PC-9 (cell line): ENCODE measurements at regions not wholly inside any gene's neighbourhood (a gene's known extent, or its start where the extent isn't known, plus 50 kb on each side); places are given as distances from the start of the nearest gene placed in this dataset.

ENCODE experiments used
- BruUV-seq: library from RNA; stranded (reverse); fragments of 400-500 nt; replicated peaks from 2 replicates; lab custom pipeline; 2021; lab: Mats Ljungman, UMichigan
- CTCF ChIA-PET: fragments of 300-600 bp; sonication (Branson Sonifier 250); formaldehyde crosslinking; loops from one replicate; lab custom pipeline; 2022; ENCODE audit warnings: antibody characterized with exemption; lab: Charles Lee
- POLR2A ChIA-PET: fragments of 300-600 bp; sonication (Branson Sonifier 250); formaldehyde crosslinking; loops from one replicate; lab custom pipeline; 2022; ENCODE audit warnings: antibody characterized with exemption; ENCODE audit not compliant: unreplicated experiment; lab: Charles Lee
- DNase-seq, 2 experiments: peaks; one replicate each; pipeline versions ENCODE4 v3.0.0 to v3.0.0-alpha.2; 2015 to 2022; ENCODE audit warnings: mixed read lengths in 1 of 2
- H2AFZ ChIP-seq: fragments of 200-600 bp; sonication (generic); 2 replicates; pipeline ENCODE4 v1.8.1; 2017; ENCODE audit warnings: antibody characterized with exemption
- H3F3A ChIP-seq: fragments of 200-600 bp; sonication (generic); 2 replicates; pipeline ENCODE4 v1.8.1; 2017; ENCODE audit warnings: antibody characterized with exemption, mild to moderate bottlenecking, low read depth; ENCODE audit not compliant: insufficient read depth
- H3K27ac ChIP-seq: fragments of 200-600 bp; sonication (generic); 2 replicates; pipeline ENCODE4 v1.6.1; 2016; ENCODE audit warnings: mixed run types
- H3K27me3 ChIP-seq: fragments of 200-600 bp; sonication (generic); 2 replicates; pipeline ENCODE4 v1.6.1; 2016; ENCODE audit warnings: low read depth, mixed run types; ENCODE audit not compliant: insufficient read depth
- H3K36me3 ChIP-seq: fragments of 200-600 bp; sonication (generic); 2 replicates; pipeline ENCODE4 v1.6.1; 2016; ENCODE audit warnings: low read depth, mixed run types
- H3K4me1 ChIP-seq: fragments of 200-600 bp; sonication (generic); replicated peaks from 2 replicates; pipeline ENCODE4 v1.6.1; 2016; ENCODE audit warnings: mixed run types; ENCODE audit not compliant: insufficient read depth
- H3K4me2 ChIP-seq: fragments of 200-600 bp; sonication (generic); 2 replicates; pipeline ENCODE4 v1.6.1; 2017; ENCODE audit warnings: mixed run types
- H3K4me3 ChIP-seq: fragments of 200-600 bp; sonication (generic); 2 replicates; pipeline ENCODE4 v1.6.1; 2016; ENCODE audit warnings: mixed run types
- H3K79me2 ChIP-seq: fragments of 200-600 bp; sonication (generic); 2 replicates; pipeline ENCODE4 v1.6.1; 2017; ENCODE audit warnings: low read depth, mixed run types
- H3K9me2 ChIP-seq: fragments of 200-600 bp; sonication (generic); 2 replicates; pipeline ENCODE4 v1.8.1; 2017; ENCODE audit warnings: mild to moderate bottlenecking; ENCODE audit not compliant: insufficient read depth
- H3K9me3 ChIP-seq: fragments of 200-600 bp; sonication (generic); 2 replicates; pipeline ENCODE4 v1.8.1; 2016; ENCODE audit warnings: low read depth; ENCODE audit not compliant: insufficient read depth
- H4K20me1 ChIP-seq: fragments of 200-600 bp; sonication (generic); 2 replicates; pipeline ENCODE4 v1.8.1; 2017; ENCODE audit not compliant: insufficient read depth
- CTCF ChIP-seq: fragments of 200-600 bp; sonication (generic); conservative IDR thresholded peaks from 2 replicates; pipeline ENCODE4 v1.6.1; 2017; ENCODE audit warnings: mixed run types, antibody characterized with exemption, mild to moderate bottlenecking, moderate library complexity
- EZH2 ChIP-seq: fragments of 200-600 bp; sonication (generic); IDR thresholded peaks from 2 replicates; pipeline ENCODE4 v1.8.0; 2017; ENCODE audit warnings: antibody characterized with exemption, low read depth
- intact Hi-C: fragments of 100-400 bp; cut with micrococcal nuclease; formaldehyde crosslinking; loops from one replicate; pipeline ENCODE4 v1.10.0; 2022; ENCODE audit not compliant: unreplicated experiment

- Histone ChIP-seq H3K79me2 (no peaks in the 10 kb centered on the region), H3K4me3 (no peak overlapping the region), H4K20me1 (no peaks in the 10 kb centered on the region), H3K9me2 (no peaks in the 10 kb centered on the region), H3K27ac (no peak overlapping the region), H3K4me1 (no peaks in the 10 kb centered on the region), H3K4me2 (no peak overlapping the region), H3K27me3 (no peaks in the 10 kb centered on the region), H3K36me3 (no peaks in the 10 kb centered on the region), H3K9me3 (no peaks in the 10 kb centered on the region), H2AFZ (no peak overlapping the region), H3F3A (no peaks in the 10 kb centered on the region)
- intact Hi-C loops, result no loop called here
- no TSS peak for BruUV-seq
- TF ChIP-seq CTCF (no peak), EZH2 (no peak)
- no peak for DNase-seq
- POLR2A ChIA-PET, result no interaction called here
- CTCF ChIA-PET, result no interaction called here
Observed at GRCh38 chr2:201962774-201963562, 70.7 kb upstream of the FZD7 start.

GRCh38 chr2:201964011-201964410 lies 69.6 kb upstream of the FZD7 start:
- H3K27me3 ChIP-seq, result no peaks in the 10 kb centered on the region
- H3K4me1 ChIP-seq, result no peaks in the 10 kb centered on the region
- ChIA-PET CTCF (no interaction called here), POLR2A (no interaction called here)
- H3K27ac ChIP-seq, result no peak overlapping the region
- TF ChIP-seq EZH2, result no peak
- TF ChIP-seq CTCF, result no peak
- intact Hi-C loops, result no loop called here
- H3K36me3 ChIP-seq, result no peaks in the 10 kb centered on the region
- no peak overlapping the region for H3K4me3 ChIP-seq
- no peaks in the 10 kb centered on the region for H3F3A ChIP-seq
- H3K4me2 ChIP-seq, result no peak overlapping the region
- DNase-seq, result no peak
- no peaks in the 10 kb centered on the region for H3K79me2 ChIP-seq
- no TSS peak for BruUV-seq
- no peak overlapping the region for H2AFZ ChIP-seq
- no peaks in the 10 kb centered on the region for H3K9me3 ChIP-seq
- no peaks in the 10 kb centered on the region for H4K20me1 ChIP-seq
- no peaks in the 10 kb centered on the region for H3K9me2 ChIP-seq

GRCh38 chr2:201964631-201965206 lies 68.9 kb upstream of the FZD7 start:
- no peaks in the 10 kb centered on the region for H3K4me1 ChIP-seq
- no peak overlapping the region for H3K27ac ChIP-seq
- no peak overlapping the region for H2AFZ ChIP-seq
- H3F3A ChIP-seq, result no peaks in the 10 kb centered on the region
- H3K4me2 ChIP-seq, result no peak overlapping the region
- intact Hi-C loops, result no loop called here
- H3K9me3 ChIP-seq, result no peaks in the 10 kb centered on the region
- POLR2A ChIA-PET, result no interaction called here
- no TSS peak for BruUV-seq
- H3K36me3 ChIP-seq, result no peaks in the 10 kb centered on the region
- TF ChIP-seq EZH2 (no peak), CTCF (no peak)
- H3K79me2 ChIP-seq, result no peaks in the 10 kb centered on the region
- DNase-seq, result no peak
- CTCF ChIA-PET, result no interaction called here
- no peaks in the 10 kb centered on the region for H3K27me3 ChIP-seq
- H3K4me3 ChIP-seq, result no peak overlapping the region
- no peaks in the 10 kb centered on the region for H4K20me1 ChIP-seq
- no peaks in the 10 kb centered on the region for H3K9me2 ChIP-seq
